ENCODE measurements at regions not wholly inside any gene's neighbourhood (a gene's known extent, or its start where the extent isn't known, plus 50 kb on each side); places are given as distances from the start of the nearest gene placed in this dataset.

- DNase-seq (ENCODE audit: low spot score in 2 of 2) = no peak
- intact Hi-C loops (cut with DNase I; ENCODE audit: low total_unique reads) = no loop called here
- 84% methylated on average over 2 of the region's 2 CpGs for WGBS, 2 donors
- TF ChIP-seq CTCF (IDR thresholded peaks at IDR 0.05) (no peak), POLR2A (IDR thresholded peaks at IDR 0.05) (no peak)
- no peak overlapping the region for H3K4me3 ChIP-seq (ENCODE audit: low read depth, poor library complexity, severe bottlenecking)
These were observed 592.2 kb upstream of the ZNF608 start for GRCh38 chr5:125338440-125339174.

GRCh38 chr5:125341436-125341835 is 595.0 kb upstream of the ZNF608 start:
- intact Hi-C loops (cut with DNase I; ENCODE audit: low total_unique reads) = no loop called here
- 87 to 90% methylated on average over 1 of the region's 1 CpG for WGBS, 2 donors
- TF ChIP-seq CTCF (IDR thresholded peaks at IDR 0.05) (no peak), POLR2A (IDR thresholded peaks at IDR 0.05) (no peak)
- H3K4me3 ChIP-seq (ENCODE audit: low read depth, poor library complexity, severe bottlenecking) = no peak overlapping the region
- no peak for DNase-seq (ENCODE audit: low spot score in 2 of 2)

GRCh38 chr5:125343015-125343414 is 596.6 kb upstream of the ZNF608 start:
- H3K4me3 ChIP-seq (ENCODE audit: low read depth, poor library complexity, severe bottlenecking) = no peak overlapping the region
- TF ChIP-seq POLR2A (IDR thresholded peaks at IDR 0.05) = no peak
- no peak for TF ChIP-seq CTCF (IDR thresholded peaks at IDR 0.05)
- intact Hi-C loops (cut with DNase I; ENCODE audit: low total_unique reads) = no loop called here
- no peak for DNase-seq (ENCODE audit: low spot score in 2 of 2)
- 51 to 59% methylated on average over 2 of the region's 2 CpGs for WGBS, 2 donors

GRCh38 chr5:125346316-125346715 is 599.9 kb upstream of the ZNF608 start:
- intact Hi-C loops (cut with DNase I; ENCODE audit: low total_unique reads) = no loop called here
- no peak for TF ChIP-seq CTCF (IDR thresholded peaks at IDR 0.05)
- TF ChIP-seq POLR2A (IDR thresholded peaks at IDR 0.05) = no peak
- H3K4me3 ChIP-seq (ENCODE audit: low read depth, poor library complexity, severe bottlenecking) = no peak overlapping the region
- no peak for DNase-seq (ENCODE audit: low spot score in 2 of 2)
- WGBS, 2 donors = 88 to 97% methylated on average over 5 of the region's 5 CpGs

GRCh38 chr5:125348221-125348692 is 601.8 kb upstream of the ZNF608 start:
- intact Hi-C loops (cut with DNase I; ENCODE audit: low total_unique reads) = no loop called here
- no peak for DNase-seq (ENCODE audit: low spot score in 2 of 2)
- TF ChIP-seq POLR2A (IDR thresholded peaks at IDR 0.05) = no peak
- TF ChIP-seq CTCF (IDR thresholded peaks at IDR 0.05) = no peak
- H3K4me3 ChIP-seq (ENCODE audit: low read depth, poor library complexity, severe bottlenecking) = no peak overlapping the region
- 75 to 80% methylated on average over 11 of the region's 11 CpGs for WGBS, 2 donors

All from lower leg skin (tissue), 4 donors.